H1 (cell line): ENCODE measurements at regions not wholly inside any gene's neighbourhood (a gene's known extent, or its start where the extent isn't known, plus 50 kb on each side); places are given as distances from the start of the nearest gene placed in this dataset.

Source experiments
- ATF3 ChIP-seq: IDR thresholded peaks from 2 replicates; pipeline ENCODE4 v1.6.1; 2011; ENCODE audit warnings: low read depth, mild to moderate bottlenecking, low read length; ENCODE audit not compliant: insufficient read depth
- BACH1 ChIP-seq: IDR thresholded peaks from 2 replicates; pipeline ENCODE4 v1.6.1; 2012; ENCODE audit warnings: low read length, improper control_type of control experiment
- CTBP2 ChIP-seq: IDR thresholded peaks from 2 replicates; pipeline ENCODE4 v1.7.0; 2011; ENCODE audit warnings: borderline replicate concordance, mild to moderate bottlenecking, moderate library complexity, mixed read lengths, low read length; ENCODE audit not compliant: insufficient read depth, insufficient read length
- SAP30 ChIP-seq: fragments of 300-600 bp; sonication (generic); IDR thresholded peaks from 2 replicates; pipeline ENCODE4 v1.7.1; 2012; ENCODE audit warnings: low read length, moderate library complexity, mild to moderate bottlenecking, inconsistent platforms; ENCODE audit not compliant: insufficient read depth, insufficient replicate concordance

DNA sequence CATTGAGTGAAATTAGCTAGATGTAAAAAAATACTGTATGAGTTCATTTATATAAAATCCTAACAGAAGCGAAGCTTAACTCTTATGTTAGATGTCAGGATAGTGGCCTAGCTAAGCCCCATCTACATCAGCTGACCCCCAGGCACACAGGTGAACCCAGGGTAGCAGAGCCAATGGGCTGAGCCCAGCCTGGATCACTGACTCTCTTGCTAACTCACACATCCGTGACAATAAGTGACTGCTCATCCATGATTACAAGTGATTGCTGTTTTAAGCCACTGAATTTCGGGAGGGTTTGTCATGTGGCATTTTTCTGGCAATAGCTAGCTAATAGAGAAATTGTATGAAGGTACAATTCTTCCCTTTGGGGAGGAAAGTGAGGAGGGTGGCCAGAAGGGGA is 55.2 kb upstream of the COG2 start (continued):
- TF ChIP-seq SAP30 (no peak), BACH1 (no peak), ATF3 (no peak), CTBP2 (no peak)
